T-helper 17 cell (primary cell): ENCODE measurements at regions not wholly inside any gene's neighbourhood (a gene's known extent, or its start where the extent isn't known, plus 50 kb on each side); places are given as distances from the start of the nearest gene placed in this dataset.

ENCODE experiments used
- ATAC-seq: fragments of 150-1000 bp; cut with Tn5 transposase; 2 replicates; pipeline ENCODE4 v1.10.0; 2021; ENCODE audit warnings: mild to moderate bottlenecking, moderate library complexity
- DNase-seq, 3 donors: peaks; one replicate each; pipeline versions ENCODE4 v3.0.0 to v3.0.0-alpha.2; 2020 to 2021
- H3K9me3 ChIP-seq: one replicate; pipeline ENCODE4 v1.7.0; 2013; ENCODE audit warnings: low read length, mild to moderate bottlenecking; ENCODE audit not compliant: control insufficient read depth, poor library complexity, severe bottlenecking
- H3K27ac Mint-ChIP-seq: one replicate; pipeline ENCODE4 v1.8.0; 2022; ENCODE audit warnings: mild to moderate bottlenecking, moderate library complexity, mixed read lengths
- H3K27me3 Mint-ChIP-seq: one replicate; pipeline ENCODE4 v1.8.0; 2022; ENCODE audit warnings: mixed read lengths
- H3K36me3 Mint-ChIP-seq: one replicate; pipeline ENCODE4 v1.8.0; 2022; ENCODE audit warnings: low read depth, mixed read lengths
- H3K4me1 Mint-ChIP-seq: one replicate; pipeline ENCODE4 v1.8.0; 2022; ENCODE audit warnings: mild to moderate bottlenecking, mixed read lengths
- H3K4me3 Mint-ChIP-seq: one replicate; pipeline ENCODE4 v1.8.0; 2022; ENCODE audit warnings: mild to moderate bottlenecking, moderate library complexity, mixed read lengths

DNA sequence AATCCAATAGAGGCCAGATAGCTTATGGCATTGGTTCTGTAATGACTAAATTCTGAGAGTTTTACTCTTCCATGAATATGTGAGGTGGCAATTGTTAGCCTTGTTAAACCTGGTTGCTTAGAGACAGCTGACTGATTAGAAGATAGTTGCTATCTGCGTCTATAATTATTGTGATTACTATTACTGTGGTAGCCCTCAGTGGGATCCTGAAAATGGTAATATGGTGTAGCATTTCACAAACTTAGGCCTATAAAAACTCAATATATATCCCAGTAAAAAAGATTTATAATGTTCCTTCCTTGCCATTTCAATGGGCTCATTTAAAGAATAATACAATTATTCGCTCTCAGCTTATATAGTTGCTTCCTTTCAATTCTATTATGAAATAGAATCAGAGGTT is 405.8 kb upstream of the CDH2 start:
- H3K9me3 ChIP-seq = peaks cover 6% of the 10 kb centered on the region
- no peak overlapping the region for H3K27ac Mint-ChIP-seq
- no peaks in the 10 kb centered on the region for H3K36me3 Mint-ChIP-seq
- ATAC-seq (no peak), DNase-seq (no peak)
- no peaks in the 10 kb centered on the region for H3K27me3 Mint-ChIP-seq
- no peak overlapping the region for H3K4me3 Mint-ChIP-seq
- no peaks in the 10 kb centered on the region for H3K4me1 Mint-ChIP-seq

DNA sequence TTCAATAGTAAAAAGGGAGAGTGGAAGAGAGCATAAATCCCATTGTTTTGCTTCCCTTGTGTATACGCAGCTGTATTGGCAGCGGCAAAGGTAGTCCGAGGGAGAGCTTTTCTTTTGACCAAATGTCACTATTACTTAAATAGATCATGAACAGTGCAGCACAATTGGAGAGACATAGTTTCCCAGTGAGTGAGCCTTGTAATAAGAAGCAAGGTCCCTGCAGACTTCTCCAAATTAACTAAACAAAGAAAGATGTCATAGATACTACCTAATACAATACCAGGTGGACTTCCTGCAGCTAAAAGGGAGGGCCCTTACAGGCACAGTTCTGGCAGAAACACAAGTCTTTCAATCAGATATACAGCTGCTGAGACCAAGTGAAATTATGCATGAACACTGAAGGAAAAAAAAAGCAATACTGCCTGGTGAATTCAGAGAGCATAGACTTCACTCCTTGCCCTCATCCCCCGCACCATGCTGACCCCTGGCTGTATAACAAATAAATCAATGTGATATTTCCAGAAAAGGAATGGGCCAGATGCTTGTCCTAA is 404.7 kb upstream of the CDH2 start:
- no peaks in the 10 kb centered on the region for H3K27me3 Mint-ChIP-seq
- H3K9me3 ChIP-seq = peaks cover 6% of the 10 kb centered on the region
- ATAC-seq (no peak), DNase-seq (no peak)
- no peak overlapping the region for H3K4me3 Mint-ChIP-seq
- H3K27ac Mint-ChIP-seq = no peak overlapping the region
- H3K4me1 Mint-ChIP-seq = no peaks in the 10 kb centered on the region
- H3K36me3 Mint-ChIP-seq = no peaks in the 10 kb centered on the region

DNA sequence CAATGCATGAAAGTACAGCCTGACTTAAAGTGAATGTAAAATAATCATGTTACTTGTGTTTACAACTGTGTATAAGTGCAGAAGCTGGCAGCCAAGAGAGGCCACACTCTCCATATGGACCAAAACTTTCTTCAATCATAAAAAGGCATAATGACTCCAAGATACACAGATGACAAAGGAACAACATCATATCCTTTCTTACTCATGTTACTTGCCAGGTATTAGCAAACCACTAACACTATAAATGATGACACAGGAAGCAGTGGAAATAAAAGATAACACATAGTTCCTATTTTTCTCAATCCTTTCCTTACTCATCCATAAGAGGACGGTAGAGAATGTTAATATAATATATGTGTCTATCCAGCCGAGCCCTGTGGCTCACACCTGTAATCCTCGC is 400.0 kb upstream of the CDH2 start:
- no peak for DNase-seq
- no peaks in the 10 kb centered on the region for H3K9me3 ChIP-seq
- Mint-ChIP-seq H3K27me3 (no peaks in the 10 kb centered on the region), H3K27ac (no peak overlapping the region), H3K36me3 (no peaks in the 10 kb centered on the region), H3K4me3 (no peak overlapping the region), H3K4me1 (no peaks in the 10 kb centered on the region)
- no peak for ATAC-seq

DNA sequence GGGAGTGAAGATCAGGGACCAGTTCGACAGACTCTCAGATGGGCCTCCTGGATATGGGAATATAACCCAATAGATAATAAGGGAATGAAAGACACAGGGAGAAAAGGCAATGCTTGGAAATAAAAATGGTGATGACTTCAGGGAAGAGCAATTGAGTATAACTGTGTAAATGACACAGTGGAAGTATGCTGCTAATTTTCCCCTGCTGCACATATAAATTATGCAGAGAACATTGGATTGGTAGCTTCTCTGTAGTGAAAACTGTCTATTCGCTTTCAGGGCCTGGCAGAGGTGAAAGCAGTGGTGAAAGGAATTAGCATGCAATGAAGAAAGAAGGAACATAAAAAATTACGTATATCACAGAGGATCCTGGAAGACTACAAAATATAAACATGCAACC is 398.2 kb upstream of the CDH2 start:
- Mint-ChIP-seq H3K4me3 (no peak overlapping the region), H3K27me3 (no peaks in the 10 kb centered on the region), H3K27ac (no peak overlapping the region), H3K36me3 (no peaks in the 10 kb centered on the region), H3K4me1 (no peaks in the 10 kb centered on the region)
- no peak for ATAC-seq
- no peak for DNase-seq
- H3K9me3 ChIP-seq = no peaks in the 10 kb centered on the region

DNA sequence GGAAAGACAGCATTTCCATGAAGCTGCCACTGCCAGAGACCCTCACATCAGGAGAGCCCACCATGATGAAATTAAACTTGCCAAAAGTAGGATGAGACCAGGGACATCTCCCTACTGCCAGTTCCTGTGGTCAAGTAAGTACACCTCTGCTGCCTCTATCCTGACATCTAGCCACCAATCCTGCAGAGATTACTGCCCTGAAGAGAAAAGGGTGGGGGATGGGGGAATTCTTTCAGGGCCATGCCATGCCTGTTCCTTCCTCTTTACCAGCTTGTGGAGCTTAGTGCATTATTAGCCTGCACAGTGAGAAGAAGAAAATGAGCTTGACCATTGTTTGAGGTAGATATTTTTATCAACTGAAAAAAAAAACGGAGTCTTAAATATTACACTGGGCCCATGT is 397.2 kb upstream of the CDH2 start:
- ATAC-seq = no peak
- Mint-ChIP-seq H3K36me3 (no peaks in the 10 kb centered on the region), H3K4me3 (no peak overlapping the region), H3K4me1 (no peaks in the 10 kb centered on the region), H3K27me3 (no peaks in the 10 kb centered on the region), H3K27ac (no peak overlapping the region)
- H3K9me3 ChIP-seq = no peaks in the 10 kb centered on the region
- DNase-seq = no peak

DNA sequence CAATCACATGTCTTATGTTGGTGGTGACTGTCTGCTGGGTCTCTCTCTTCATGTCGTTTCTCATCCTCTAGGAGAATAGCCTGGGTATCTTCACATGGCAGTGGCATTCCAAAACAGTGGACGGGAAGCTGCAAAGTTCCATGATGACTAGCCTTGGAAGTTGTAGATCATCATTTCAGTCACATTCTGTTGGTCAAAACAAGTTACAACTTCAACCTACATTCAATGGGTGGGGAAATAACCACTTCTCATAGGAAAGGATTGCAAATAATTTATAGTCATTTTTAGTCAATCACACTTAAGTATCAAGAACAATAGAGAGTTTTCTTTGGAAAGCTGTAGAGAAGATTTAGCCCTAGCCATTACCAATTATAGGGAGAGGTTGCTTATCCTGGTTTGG is 395.0 kb upstream of the CDH2 start:
- Mint-ChIP-seq H3K4me3 (no peak overlapping the region), H3K27ac (no peak overlapping the region), H3K27me3 (no peaks in the 10 kb centered on the region), H3K4me1 (no peaks in the 10 kb centered on the region), H3K36me3 (no peaks in the 10 kb centered on the region)
- DNase-seq (no peak), ATAC-seq (no peak)
- no peaks in the 10 kb centered on the region for H3K9me3 ChIP-seq

DNA sequence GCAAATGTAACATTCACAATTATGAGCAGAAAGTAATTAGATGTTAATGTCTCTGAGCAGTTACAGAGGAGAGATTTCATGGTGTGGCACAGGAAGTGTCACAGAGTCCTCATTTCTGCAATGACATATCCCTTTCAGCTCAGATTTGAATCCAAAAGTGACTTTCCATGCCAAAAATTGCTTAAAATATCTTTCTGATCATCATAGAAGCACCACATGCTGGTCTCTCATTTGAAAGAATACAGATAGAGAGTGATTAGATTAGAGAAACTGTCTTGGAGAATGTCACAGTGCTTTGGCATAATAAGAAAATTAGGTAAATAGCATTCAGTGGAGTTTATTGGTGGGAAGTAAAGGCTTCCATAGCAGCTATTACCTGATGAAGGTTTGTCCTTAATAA is 383.4 kb upstream of the CDH2 start:
- Mint-ChIP-seq H3K4me3 (no peak overlapping the region), H3K27me3 (no peaks in the 10 kb centered on the region), H3K4me1 (no peaks in the 10 kb centered on the region), H3K27ac (no peak overlapping the region), H3K36me3 (no peaks in the 10 kb centered on the region)
- no peaks in the 10 kb centered on the region for H3K9me3 ChIP-seq
- DNase-seq (no peak), ATAC-seq (no peak)

DNA sequence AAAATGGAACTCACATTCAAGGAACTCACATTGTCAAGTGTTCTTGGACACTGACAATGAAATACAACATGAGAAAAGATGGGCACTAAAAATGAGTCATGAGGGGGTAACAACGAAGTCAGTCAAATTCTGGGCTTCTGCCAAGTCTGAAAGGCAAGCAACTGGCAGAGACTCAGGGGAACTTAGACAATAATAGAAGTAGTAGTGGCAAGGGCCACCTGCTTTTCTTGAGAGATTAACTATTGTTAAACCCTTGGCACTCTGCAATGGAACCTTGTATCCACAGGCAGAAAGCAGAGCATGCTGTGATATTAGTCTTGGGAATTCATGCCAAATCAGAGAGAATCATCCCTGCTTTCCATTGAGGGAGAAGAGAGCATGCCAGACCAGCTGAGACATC is 382.6 kb upstream of the CDH2 start:
- Mint-ChIP-seq H3K4me3 (no peak overlapping the region), H3K4me1 (no peaks in the 10 kb centered on the region), H3K36me3 (no peaks in the 10 kb centered on the region), H3K27me3 (no peaks in the 10 kb centered on the region), H3K27ac (no peak overlapping the region)
- ATAC-seq = no peak
- H3K9me3 ChIP-seq = no peaks in the 10 kb centered on the region
- DNase-seq = no peak

DNA sequence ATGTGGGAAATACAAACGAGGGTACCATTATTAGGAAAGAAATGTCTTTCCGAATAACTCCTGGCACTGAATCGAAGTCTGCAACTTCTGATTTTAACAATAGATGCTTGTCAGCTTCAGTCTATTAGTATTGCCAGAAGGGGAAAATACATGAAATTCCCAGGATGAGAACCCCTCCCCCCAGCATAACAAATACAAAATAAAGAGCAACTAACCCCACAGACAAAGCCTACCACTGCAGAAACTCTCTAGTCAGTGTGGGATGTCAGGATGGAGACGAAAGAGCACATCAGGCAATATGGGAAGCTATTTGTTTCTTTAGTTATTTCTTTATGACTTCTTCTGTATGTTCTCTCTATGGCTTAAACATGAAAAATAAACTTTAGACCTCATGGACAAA is 365.0 kb upstream of the CDH2 start:
- Mint-ChIP-seq H3K36me3 (no peaks in the 10 kb centered on the region), H3K4me3 (no peak overlapping the region), H3K4me1 (no peaks in the 10 kb centered on the region), H3K27ac (no peak overlapping the region), H3K27me3 (no peaks in the 10 kb centered on the region)
- DNase-seq (no peak), ATAC-seq (no peak)
- peaks cover 5% of the 10 kb centered on the region for H3K9me3 ChIP-seq

DNA sequence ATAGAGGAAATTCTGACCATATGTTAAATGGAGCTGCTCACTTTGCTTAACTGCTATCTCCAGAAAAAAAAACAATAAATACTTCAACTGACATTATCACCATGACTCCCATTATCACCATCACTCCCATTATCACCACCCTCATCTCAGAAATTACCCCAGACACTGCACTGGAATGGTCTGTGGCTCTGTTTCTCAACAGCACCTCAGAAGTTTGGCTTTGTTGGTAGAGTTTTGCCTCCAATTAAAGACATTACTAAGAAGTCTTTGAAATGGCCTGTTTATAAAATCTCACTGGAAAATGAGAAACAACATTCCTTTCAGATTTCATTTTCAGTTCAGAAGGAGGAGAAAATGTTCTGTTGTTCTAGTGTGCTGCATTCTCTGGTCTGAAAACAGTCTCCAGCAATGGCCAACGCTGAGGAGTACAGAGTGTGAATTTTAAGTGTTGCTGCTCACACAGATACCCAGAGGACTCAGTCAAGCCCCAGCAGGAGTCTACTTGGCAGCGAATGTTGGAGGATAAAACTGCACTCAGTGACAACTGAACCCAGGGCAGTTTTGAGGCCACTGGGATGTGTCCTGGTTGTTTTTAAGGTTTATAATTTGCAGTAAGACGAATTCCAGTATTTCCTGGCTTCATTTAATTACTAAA is 364.5 kb upstream of the CDH2 start:
- DNase-seq (no peak), ATAC-seq (no peak)
- H3K9me3 ChIP-seq = peaks cover 6% of the 10 kb centered on the region
- no peaks in the 10 kb centered on the region for H3K27me3 Mint-ChIP-seq
- H3K36me3 Mint-ChIP-seq = no peaks in the 10 kb centered on the region
- no peak overlapping the region for H3K4me3 Mint-ChIP-seq
- H3K27ac Mint-ChIP-seq = no peak overlapping the region
- H3K4me1 Mint-ChIP-seq = no peaks in the 10 kb centered on the region

DNA sequence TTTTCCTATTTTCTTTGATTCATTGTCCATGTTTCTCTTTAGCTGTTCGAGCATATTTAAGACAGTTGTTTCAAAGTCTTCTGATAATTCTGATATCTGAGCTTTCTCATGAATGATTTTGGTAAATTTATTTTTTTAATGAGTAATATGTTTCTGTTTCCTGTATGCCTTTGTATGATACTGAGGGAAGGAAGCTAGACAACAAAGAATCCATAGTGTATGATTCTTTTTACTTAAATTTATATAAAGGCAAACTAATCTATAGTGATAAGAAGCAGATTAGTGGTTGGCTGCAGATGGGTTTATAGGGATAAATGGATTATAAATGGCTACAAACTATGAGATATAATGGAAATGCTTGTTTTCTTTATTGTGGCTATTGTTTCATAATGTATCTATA is 352.7 kb upstream of the CDH2 start:
- H3K27me3 Mint-ChIP-seq = no peaks in the 10 kb centered on the region
- no peak overlapping the region for H3K4me3 Mint-ChIP-seq
- ATAC-seq (no peak), DNase-seq (no peak)
- H3K27ac Mint-ChIP-seq = no peak overlapping the region
- H3K4me1 Mint-ChIP-seq = no peaks in the 10 kb centered on the region
- no peaks in the 10 kb centered on the region for H3K36me3 Mint-ChIP-seq
- no peaks in the 10 kb centered on the region for H3K9me3 ChIP-seq

DNA sequence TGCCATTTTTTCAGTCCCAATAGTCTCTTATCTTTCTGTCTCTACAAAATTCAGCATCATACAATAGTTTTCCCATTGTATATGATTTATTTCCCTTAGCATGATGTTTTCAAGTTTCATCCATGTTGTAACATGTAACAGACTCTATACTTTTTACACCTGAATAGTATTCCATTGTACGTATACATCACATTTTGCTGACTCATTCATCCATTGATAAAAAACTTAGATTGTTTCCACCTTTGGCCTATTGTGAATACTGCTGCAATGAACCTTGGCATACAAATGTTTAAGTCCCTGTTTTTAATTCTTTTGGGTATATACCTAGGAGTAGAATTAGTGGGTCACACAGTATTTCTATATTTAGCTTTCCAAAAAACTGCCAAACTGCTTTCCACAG is 349.3 kb upstream of the CDH2 start:
- no peaks in the 10 kb centered on the region for H3K9me3 ChIP-seq
- Mint-ChIP-seq H3K36me3 (no peaks in the 10 kb centered on the region), H3K27me3 (no peaks in the 10 kb centered on the region), H3K4me1 (no peaks in the 10 kb centered on the region), H3K27ac (no peak overlapping the region), H3K4me3 (no peak overlapping the region)
- DNase-seq (no peak), ATAC-seq (no peak)

DNA sequence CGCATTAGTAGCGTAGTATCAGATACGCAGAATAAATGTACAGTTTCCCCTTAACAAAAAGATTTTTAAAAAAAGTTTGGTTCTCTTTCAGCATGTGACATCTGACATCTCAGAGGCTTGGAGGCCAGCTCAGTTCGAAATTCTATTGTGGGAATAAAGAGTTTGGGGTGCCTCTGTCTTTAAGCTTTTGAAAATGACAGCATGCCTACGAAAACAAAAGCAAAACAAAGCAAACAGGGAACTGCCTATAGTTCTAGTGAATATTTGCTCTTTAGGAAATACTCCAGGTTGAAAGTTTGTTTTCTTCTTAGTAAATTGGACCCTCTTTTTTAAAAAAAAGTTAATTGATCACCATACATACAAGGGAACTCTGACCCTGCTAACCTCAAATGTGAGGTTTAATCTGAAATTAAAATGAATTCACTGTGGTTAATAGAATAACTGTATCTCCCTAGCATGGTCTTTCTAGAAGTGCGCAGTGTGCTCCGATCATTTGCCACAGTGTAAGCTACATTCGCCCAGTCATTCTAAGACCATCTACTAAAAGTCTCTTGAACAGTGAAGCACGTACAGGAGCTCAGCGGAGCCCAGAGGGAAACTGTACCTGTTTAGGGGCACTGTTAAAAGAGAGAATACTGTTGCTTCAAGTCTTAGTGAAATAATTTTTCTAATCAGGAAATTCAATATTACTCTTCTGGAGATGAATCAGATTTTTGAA is 347.0 kb upstream of the CDH2 start:
- no peaks in the 10 kb centered on the region for H3K27me3 Mint-ChIP-seq
- DNase-seq (no peak), ATAC-seq (no peak)
- H3K4me3 Mint-ChIP-seq = no peak overlapping the region
- no peak overlapping the region for H3K27ac Mint-ChIP-seq
- H3K36me3 Mint-ChIP-seq = no peaks in the 10 kb centered on the region
- H3K4me1 Mint-ChIP-seq = no peaks in the 10 kb centered on the region
- no peaks in the 10 kb centered on the region for H3K9me3 ChIP-seq

DNA sequence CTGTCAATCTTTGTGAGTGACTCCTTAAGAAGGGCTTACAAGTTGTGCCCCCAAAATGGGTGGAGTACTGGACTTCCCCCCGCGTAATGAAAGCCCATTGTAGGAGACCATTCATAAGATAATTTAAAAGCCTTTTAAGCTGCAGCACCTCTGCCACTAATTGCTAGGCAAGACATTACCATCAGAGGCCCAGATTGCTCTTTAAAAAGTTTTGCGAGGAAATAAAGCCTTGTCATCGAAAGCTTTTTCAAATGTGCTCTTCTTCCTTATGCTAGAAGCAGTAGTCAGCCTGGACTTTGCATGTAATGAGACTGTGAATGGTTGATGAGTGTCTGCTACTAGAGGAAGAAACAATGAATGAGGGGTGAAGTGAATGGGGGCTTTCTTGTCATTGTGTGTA is 345.3 kb upstream of the CDH2 start:
- Mint-ChIP-seq H3K4me1 (no peaks in the 10 kb centered on the region), H3K36me3 (no peaks in the 10 kb centered on the region), H3K27me3 (no peaks in the 10 kb centered on the region), H3K4me3 (no peak overlapping the region), H3K27ac (no peak overlapping the region)
- no peaks in the 10 kb centered on the region for H3K9me3 ChIP-seq
- no peak for DNase-seq
- ATAC-seq = no peak
